Astrocyte (in vitro differentiated cells and primary cell): ENCODE measurements at regions not wholly inside any gene's neighbourhood (a gene's known extent, or its start where the extent isn't known, plus 50 kb on each side); places are given as distances from the start of the nearest gene placed in this dataset.

Experiments used
- EZH2 ChIP-seq: IDR thresholded peaks from 2 replicates; pipeline ENCODE4 v1.6.1; 2012; ENCODE audit warnings: mild to moderate bottlenecking, low read length, inconsistent platforms; ENCODE audit not compliant: insufficient read depth
- TF ChIP-seq, protein P1 (sequence below): IDR thresholded peaks from 2 replicates; pipeline ENCODE4 v1.5.1; 2011; ENCODE audit warnings: low read depth, mild to moderate bottlenecking, inconsistent platforms, low read length, moderate library complexity; ENCODE audit not compliant: insufficient read depth

DNA sequence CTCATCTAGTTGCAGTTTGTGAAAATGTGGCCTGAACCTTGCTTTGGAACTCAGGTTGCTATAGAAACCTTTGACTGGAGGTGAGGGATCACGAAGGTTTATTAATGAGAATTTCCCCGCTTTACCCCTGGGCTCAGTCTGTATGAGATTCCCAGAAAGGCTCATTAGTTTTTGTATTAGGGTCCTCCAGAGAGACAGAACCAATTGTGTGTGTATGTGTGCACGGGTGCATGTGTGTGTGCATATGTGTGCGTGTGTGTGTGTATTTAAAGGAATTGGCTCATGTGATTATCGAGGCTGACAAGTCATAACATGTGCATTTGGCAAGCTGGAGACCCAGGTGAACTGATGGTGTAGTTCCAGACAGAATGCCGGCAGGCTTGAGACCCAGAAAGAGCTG lies 113.8 kb upstream of the DLX2 start:
- TF ChIP-seq, protein P1, sequence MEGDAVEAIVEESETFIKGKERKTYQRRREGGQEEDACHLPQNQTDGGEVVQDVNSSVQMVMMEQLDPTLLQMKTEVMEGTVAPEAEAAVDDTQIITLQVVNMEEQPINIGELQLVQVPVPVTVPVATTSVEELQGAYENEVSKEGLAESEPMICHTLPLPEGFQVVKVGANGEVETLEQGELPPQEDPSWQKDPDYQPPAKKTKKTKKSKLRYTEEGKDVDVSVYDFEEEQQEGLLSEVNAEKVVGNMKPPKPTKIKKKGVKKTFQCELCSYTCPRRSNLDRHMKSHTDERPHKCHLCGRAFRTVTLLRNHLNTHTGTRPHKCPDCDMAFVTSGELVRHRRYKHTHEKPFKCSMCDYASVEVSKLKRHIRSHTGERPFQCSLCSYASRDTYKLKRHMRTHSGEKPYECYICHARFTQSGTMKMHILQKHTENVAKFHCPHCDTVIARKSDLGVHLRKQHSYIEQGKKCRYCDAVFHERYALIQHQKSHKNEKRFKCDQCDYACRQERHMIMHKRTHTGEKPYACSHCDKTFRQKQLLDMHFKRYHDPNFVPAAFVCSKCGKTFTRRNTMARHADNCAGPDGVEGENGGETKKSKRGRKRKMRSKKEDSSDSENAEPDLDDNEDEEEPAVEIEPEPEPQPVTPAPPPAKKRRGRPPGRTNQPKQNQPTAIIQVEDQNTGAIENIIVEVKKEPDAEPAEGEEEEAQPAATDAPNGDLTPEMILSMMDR: no peak
- TF ChIP-seq EZH2: no peak
